ENCODE measurements at regions not wholly inside any gene's neighbourhood (a gene's known extent, or its start where the extent isn't known, plus 50 kb on each side); places are given as distances from the start of the nearest gene placed in this dataset.

- TF ChIP-seq CTCF (IDR thresholded peaks at IDR 0.05; ENCODE audit: low read depth, low read length) (no peak), EZH2phosphoT487 (IDR thresholded peaks at IDR 0.05; ENCODE audit: low read depth) (no peak)
These were observed 123.3 kb downstream of the NCOR2 start for GRCh38 chr12:124443931-124444712.

Data from OCI-LY3 (cell line).